ENCODE measurements at regions not wholly inside any gene's neighbourhood (a gene's known extent, or its start where the extent isn't known, plus 50 kb on each side); places are given as distances from the start of the nearest gene placed in this dataset.
"Not testable (repeated sequence)": the region's sequence is repeated elsewhere in the genome, so short reads cannot be mapped to it uniquely, and the experiment has no call there.

- no peak for DNase-seq (ENCODE audit: low spot score)
Measured at GRCh38 chr5:84480873-84481637, 96.4 kb upstream of the EDIL3 start.

- DNase-seq (ENCODE audit: low spot score) = no peak
Measured at GRCh38 chr5:84478603-84479002, 93.9 kb upstream of the EDIL3 start.

- DNase-seq (ENCODE audit: low spot score) = no peak
Measured at GRCh38 chr5:84477485-84477884, 92.8 kb upstream of the EDIL3 start.

- no peak for DNase-seq (ENCODE audit: low spot score)
Measured at GRCh38 chr5:84474126-84474525, 89.4 kb upstream of the EDIL3 start.

- DNase-seq (ENCODE audit: low spot score) = no peak
Measured at GRCh38 chr5:84453405-84453804, 68.7 kb upstream of the EDIL3 start.

GRCh38 chr5:84450617-84451414 lies 66.1 kb upstream of the EDIL3 start:
- peak; percentile 50 for DNase-seq (ENCODE audit: low spot score)

- DNase-seq (ENCODE audit: low spot score) = no peak
Measured at GRCh38 chr5:84445049-84445685, 60.5 kb upstream of the EDIL3 start.

- no peak for DNase-seq (ENCODE audit: low spot score)
Measured at GRCh38 chr5:84438456-84438855, 53.8 kb upstream of the EDIL3 start.

GRCh38 chr5:84437673-84438315 lies 53.1 kb upstream of the EDIL3 start:
- DNase-seq (ENCODE audit: low spot score) = peak; percentile 51

- DNase-seq (ENCODE audit: low spot score) = no peak
Measured at GRCh38 chr5:84436866-84437265, 52.2 kb upstream of the EDIL3 start.

GRCh38 chr5:84435861-84436346 lies 51.2 kb upstream of the EDIL3 start:
- DNase-seq (ENCODE audit: low spot score) = not testable (repeated sequence)

Data from GM03348 (cell line).